B cell (primary cell): ENCODE measurements at regions not wholly inside any gene's neighbourhood (a gene's known extent, or its start where the extent isn't known, plus 50 kb on each side); places are given as distances from the start of the nearest gene placed in this dataset.

Experiments
- ATAC-seq: fragments of 200-7000 bp; cut with Tn5 transposase; one replicate; pipeline ENCODE4 v1.10.0; 2021; ENCODE audit warnings: low read depth, mild to moderate bottlenecking, moderate number of reproducible peaks, moderate library complexity
- CTCF ChIA-PET: fragments of 350-600 bp; sonication (Branson Sonifier 250); formaldehyde crosslinking; loops from one replicate; lab custom pipeline; 2021; ENCODE audit warnings: antibody characterized with exemption, inconsistent platforms; lab: Charles Lee
- POLR2A ChIA-PET: fragments of 350-600 bp; sonication (Branson Sonifier 250); formaldehyde crosslinking; loops from one replicate; lab custom pipeline; 2021; ENCODE audit warnings: antibody characterized with exemption; lab: Charles Lee
- DNase-seq: peaks from one replicate; pipeline ENCODE4 v3.0.0; 2013
- H2AFZ ChIP-seq: 2 replicates; pipeline ENCODE4 v1.6.1; 2012; ENCODE audit warnings: mild to moderate bottlenecking, low read depth, low read length; ENCODE audit not compliant: insufficient read depth, poor library complexity, severe bottlenecking
- H3K27ac ChIP-seq, 2 donors: 1 replicate in 1 of 2; 2 replicates in 1 of 2; pipeline ENCODE4 v1.5.1; 2012 to 2013; ENCODE audit warnings: low read length in 2 of 2, mild to moderate bottlenecking in 2 of 2, moderate library complexity in 1 of 2
- H3K27me3 ChIP-seq, 4 experiments: fragments of 200-600 bp in 1 of 4; sonication (generic) in 1 of 4; replicated peaks in 1 of 4; 1 replicate in 2 of 4; 2 replicates in 2 of 4; pipeline versions ENCODE4 v1.6.1 to v1.7.0; 2013 to 2016; ENCODE audit warnings: low read length in 3 of 4, mild to moderate bottlenecking in 2 of 4, mixed read lengths in 1 of 4, moderate library complexity in 1 of 4; ENCODE audit not compliant: insufficient read depth in 4 of 4, control insufficient read depth in 3 of 4; ENCODE audit errors: control extremely low read depth in 1 of 4
- H3K36me3 ChIP-seq, 2 experiments: replicated peaks in 1 of 2; 1 replicate in 1 of 2; 2 replicates in 1 of 2; pipeline versions ENCODE4 v1.6.1 to v1.7.1; 2013; ENCODE audit warnings: low read length in 1 of 2; ENCODE audit not compliant: insufficient read depth in 2 of 2, control insufficient read depth in 1 of 2; ENCODE audit errors: control extremely low read depth in 1 of 2, extremely low read depth in 1 of 2
- H3K4me1 ChIP-seq, 2 donors: fragments of 200-600 bp in 1 of 2; sonication (generic) in 1 of 2; 1 replicate in 1 of 2; 2 replicates in 1 of 2; pipeline versions ENCODE4 v1.5.1 to v1.6.1; 2013 to 2017; ENCODE audit warnings: low read length in 2 of 2; ENCODE audit not compliant: control insufficient read depth in 2 of 2, insufficient read depth in 2 of 2
- H3K4me2 ChIP-seq: replicated peaks from 2 replicates; pipeline ENCODE3; 2012; ENCODE audit warnings: mild to moderate bottlenecking, low read depth, low read length; ENCODE audit not compliant: poor library complexity, severe bottlenecking
- H3K4me3 ChIP-seq, 5 experiments: fragments of 200-600 bp in 1 of 5; sonication (generic) in 1 of 5; 1 replicate in 3 of 5; 2 replicates in 2 of 5; pipeline versions ENCODE4 v1.5.1 to v1.7.0; 2011 to 2016; ENCODE audit warnings: low read length in 4 of 5, mild to moderate bottlenecking in 4 of 5, low read depth in 2 of 5, control low read depth in 1 of 5, moderate library complexity in 1 of 5; ENCODE audit not compliant: insufficient read depth in 1 of 5; ENCODE audit errors: control extremely low read depth in 1 of 5, extremely low read depth in 1 of 5
- H3K79me2 ChIP-seq: fragments of 200-600 bp; sonication (generic); one replicate; pipeline ENCODE4 v1.6.0; 2016; ENCODE audit warnings: low read length; ENCODE audit not compliant: control insufficient read depth, insufficient read depth
- H3K9ac ChIP-seq: fragments of 200-600 bp; sonication (generic); 2 replicates; pipeline ENCODE4 v1.6.1; 2017; ENCODE audit warnings: mild to moderate bottlenecking, low read length, moderate library complexity
- H3K9me3 ChIP-seq, 3 donors: one replicate each; pipeline versions ENCODE4 v1.6.1 to v1.7.1; 2013; ENCODE audit warnings: low read length in 2 of 3; ENCODE audit not compliant: control insufficient read depth in 2 of 3, insufficient read depth in 1 of 3; ENCODE audit errors: control extremely low read depth in 1 of 3
- H4K20me1 ChIP-seq: 2 replicates; pipeline ENCODE4 v1.6.0; 2012; ENCODE audit warnings: mild to moderate bottlenecking, low read length; ENCODE audit not compliant: insufficient read depth, control insufficient read depth, poor library complexity, severe bottlenecking
- H3K27ac Mint-ChIP-seq: one replicate; pipeline ENCODE4 v1.8.0; 2021; ENCODE audit warnings: mixed read lengths
- H3K27me3 Mint-ChIP-seq: one replicate; pipeline ENCODE4 v1.8.0; 2021; ENCODE audit warnings: mixed read lengths
- H3K4me1 Mint-ChIP-seq: one replicate; pipeline ENCODE4 v1.8.0; 2021; ENCODE audit warnings: mixed read lengths
- H3K4me3 Mint-ChIP-seq: one replicate; pipeline ENCODE4 v1.8.0; 2021; ENCODE audit warnings: mixed read lengths
- H3K9me3 Mint-ChIP-seq: one replicate; pipeline ENCODE4 v1.8.0; 2022; ENCODE audit warnings: mixed read lengths; ENCODE audit not compliant: insufficient read depth
- CTCF ChIP-seq: fragments of 200-600 bp; IDR thresholded peaks from one replicate; pipeline ENCODE4 v1.8.0; 2022; ENCODE audit warnings: antibody characterized with exemption, mild to moderate bottlenecking
- EZH2 ChIP-seq: IDR thresholded peaks from 2 replicates; pipeline ENCODE4 v1.6.1; 2012; ENCODE audit warnings: borderline replicate concordance, low read depth, mild to moderate bottlenecking, moderate library complexity, low read length; ENCODE audit not compliant: insufficient read depth, poor library complexity, severe bottlenecking
- WGBS: methylation state at CpG from one replicate; pipeline ENCODE4 v1.1.5; 2013; ENCODE audit warnings: missing lambda C conversion rate; ENCODE audit not compliant: insufficient coverage; 5-methylcytosine and 5-hydroxymethylcytosine counted together
- intact Hi-C: fragments of 100-400 bp; cut with micrococcal nuclease; formaldehyde crosslinking; loops from one replicate; pipeline ENCODE4 v1.10.0; 2022

GRCh38 chr13:65744836-65745235 is 1485.3 kb downstream of the PCDH9 start:
- Histone ChIP-seq H3K27ac (no peak overlapping the region), H3K4me3 (no peak overlapping the region), H3K4me2 (no peak overlapping the region), H4K20me1 (no peaks in the 10 kb centered on the region), H3K36me3 (no peaks in the 10 kb centered on the region), H3K9me3 (peaks cover 0 to 6% (median 0%) of the 10 kb centered on the region in 3 donors), H3K9ac (no peak overlapping the region), H3K79me2 (no peaks in the 10 kb centered on the region), H3K27me3 (no peaks in the 10 kb centered on the region), H2AFZ (no peak overlapping the region), H3K4me1 (no peaks in the 10 kb centered on the region)
- ChIA-PET CTCF (no interaction called here), POLR2A (no interaction called here)
- DNase-seq (no peak), ATAC-seq (no peak)
- Mint-ChIP-seq H3K27me3 (no peaks in the 10 kb centered on the region), H3K4me3 (no peak overlapping the region), H3K4me1 (no peaks in the 10 kb centered on the region), H3K9me3 (peaks cover under 1% of the 10 kb centered on the region), H3K27ac (no peak overlapping the region)
- 100% methylated on average over 1 of the region's 2 CpGs for WGBS
- TF ChIP-seq CTCF: no peak
- no peak for TF ChIP-seq EZH2
- intact Hi-C loops: no loop called here

GRCh38 chr13:65733110-65733509 is 1497.0 kb downstream of the PCDH9 start:
- no peak for TF ChIP-seq CTCF
- no peak for TF ChIP-seq EZH2
- Mint-ChIP-seq H3K4me3 (no peak overlapping the region), H3K4me1 (no peaks in the 10 kb centered on the region), H3K27me3 (no peaks in the 10 kb centered on the region), H3K27ac (no peak overlapping the region), H3K9me3 (no peaks in the 10 kb centered on the region)
- DNase-seq (no peak), ATAC-seq (no peak)
- Histone ChIP-seq H3K27ac (no peak overlapping the region), H3K79me2 (no peaks in the 10 kb centered on the region), H3K9me3 (peaks cover 0 to 1% (median 0%) of the 10 kb centered on the region in 3 donors), H4K20me1 (no peaks in the 10 kb centered on the region), H3K27me3 (no peaks in the 10 kb centered on the region), H3K9ac (no peak overlapping the region), H3K4me1 (no peaks in the 10 kb centered on the region), H3K36me3 (no peaks in the 10 kb centered on the region), H2AFZ (no peak overlapping the region), H3K4me2 (no peak overlapping the region), H3K4me3 (no peak overlapping the region)
- no CpG with 5 or more reads among the region's 1 CpG for WGBS
- ChIA-PET CTCF (no interaction called here), POLR2A (no interaction called here)
- intact Hi-C loops: no loop called here
